ENCODE measurements at regions not wholly inside any gene's neighbourhood (a gene's known extent, or its start where the extent isn't known, plus 50 kb on each side); places are given as distances from the start of the nearest gene placed in this dataset.

DNA sequence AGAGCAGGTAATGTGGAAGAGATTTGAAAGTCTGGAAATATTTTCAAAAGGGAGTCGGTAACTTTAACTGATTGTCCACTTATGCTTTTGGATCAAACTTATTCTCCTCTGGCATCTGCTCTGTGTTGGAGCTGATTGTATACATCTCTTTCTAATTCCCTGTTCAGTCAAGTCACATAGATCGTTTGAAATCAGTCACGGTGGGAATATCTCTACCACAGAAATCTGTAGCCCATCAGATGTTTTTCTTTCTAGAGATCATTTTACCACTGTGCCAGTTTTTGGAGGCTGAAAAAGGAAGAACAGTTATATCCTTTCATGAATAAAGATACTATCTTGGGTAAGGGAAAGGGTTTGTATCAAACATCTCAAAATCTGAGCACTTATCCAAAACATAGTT is 1853.3 kb downstream of the EFNA5 start:
- TF ChIP-seq TARDBP (IDR thresholded peaks at IDR 0.05): no peak
- no peak for TF ChIP-seq BHLHE40 (IDR thresholded peaks at IDR 0.05; ENCODE audit: borderline replicate concordance)
- no peak for TF ChIP-seq FOXA1 (IDR thresholded peaks at IDR 0.05)
- no peak for TF ChIP-seq SUZ12 (IDR thresholded peaks at IDR 0.05)
- no peak for TF ChIP-seq FOXM1 (IDR thresholded peaks at IDR 0.05; ENCODE audit: borderline replicate concordance)
- TF ChIP-seq ZNF384 (IDR thresholded peaks at IDR 0.05): no peak
- TF ChIP-seq NFRKB (IDR thresholded peaks at IDR 0.05): no peak
- no peak for TF ChIP-seq CTBP1 (IDR thresholded peaks at IDR 0.05; ENCODE audit: borderline replicate concordance)
- no peak for TF ChIP-seq FOXK2 (IDR thresholded peaks at IDR 0.05)
- TF ChIP-seq L3MBTL2 (conservative IDR thresholded peaks at IDR 0.05): no peak
- TF ChIP-seq ELF4 (IDR thresholded peaks at IDR 0.05): no peak
- TF ChIP-seq HDGF (IDR thresholded peaks at IDR 0.05; ENCODE audit: borderline replicate concordance): no peak

All from HEK293T (cell line).